Nephron progenitor cell (in vitro differentiated cells): ENCODE measurements at regions not wholly inside any gene's neighbourhood (a gene's known extent, or its start where the extent isn't known, plus 50 kb on each side); places are given as distances from the start of the nearest gene placed in this dataset.

ENCODE experiments used
- DNase-seq: peaks from one replicate; pipeline ENCODE4 v3.0.0; 2021
- H3K27ac Mint-ChIP-seq: 2 replicates; pipeline ENCODE4 v1.8.0; 2021; ENCODE audit warnings: mild to moderate bottlenecking, moderate library complexity, mixed read lengths
- H3K27me3 Mint-ChIP-seq: 2 replicates; pipeline ENCODE4 v1.8.0; 2021; ENCODE audit warnings: mild to moderate bottlenecking, low read depth, mixed read lengths; ENCODE audit not compliant: poor library complexity
- H3K36me3 Mint-ChIP-seq: 2 replicates; pipeline ENCODE4 v1.8.0; 2021; ENCODE audit warnings: low read depth, mixed read lengths
- H3K4me1 Mint-ChIP-seq: 2 replicates; pipeline ENCODE4 v1.8.0; 2021; ENCODE audit warnings: mixed read lengths
- H3K4me3 Mint-ChIP-seq: 2 replicates; pipeline ENCODE4 v1.8.0; 2021; ENCODE audit warnings: mild to moderate bottlenecking, moderate library complexity, mixed read lengths
- H3K9me3 Mint-ChIP-seq: 2 replicates; pipeline ENCODE4 v1.8.0; 2021; ENCODE audit warnings: mild to moderate bottlenecking, moderate library complexity, mixed read lengths
- CTCF ChIP-seq: fragments of 200-600 bp; sonication (generic); IDR thresholded peaks from 2 replicates; pipeline ENCODE4 v1.5.0; 2021; ENCODE audit warnings: antibody characterized with exemption

GRCh38 chr10:20620981-20621380 lies 276.1 kb downstream of the NEBL start:
- DNase-seq: no peak
- Mint-ChIP-seq H3K27ac (no peak overlapping the region), H3K9me3 (no peaks in the 10 kb centered on the region), H3K36me3 (no peaks in the 10 kb centered on the region), H3K27me3 (no peaks in the 10 kb centered on the region), H3K4me3 (no peak overlapping the region), H3K4me1 (peaks cover 14% of the 10 kb centered on the region)
- no peak for TF ChIP-seq CTCF

- Mint-ChIP-seq H3K27me3 (peaks cover 6% of the 10 kb centered on the region), H3K36me3 (no peaks in the 10 kb centered on the region), H3K4me3 (no peak overlapping the region), H3K9me3 (no peaks in the 10 kb centered on the region), H3K27ac (no peak overlapping the region), H3K4me1 (peaks cover 2% of the 10 kb centered on the region)
- TF ChIP-seq CTCF: no peak
- DNase-seq: no peak
These were observed 279.0 kb downstream of the NEBL start for GRCh38 chr10:20618011-20618547.

- Mint-ChIP-seq H3K27ac (no peak overlapping the region), H3K4me1 (no peaks in the 10 kb centered on the region)
- TF ChIP-seq CTCF: no peak
These were observed 279.9 kb downstream of the NEBL start for GRCh38 chr10:20616918-20617810.

GRCh38 chr10:20616056-20616671 lies 280.9 kb downstream of the NEBL start:
- Mint-ChIP-seq H3K4me1 (no peaks in the 10 kb centered on the region), H3K27me3 (peaks cover 6% of the 10 kb centered on the region), H3K9me3 (no peaks in the 10 kb centered on the region), H3K27ac (no peak overlapping the region), H3K4me3 (no peak overlapping the region), H3K36me3 (no peaks in the 10 kb centered on the region)
- no peak for DNase-seq
- TF ChIP-seq CTCF: no peak

More at GRCh38 chr10:20616918-20617810, 279.9 kb downstream of the NEBL start:
- no peak for DNase-seq
- H3K36me3 Mint-ChIP-seq: no peaks in the 10 kb centered on the region
- H3K27me3 Mint-ChIP-seq: peaks cover 6% of the 10 kb centered on the region
- no peak overlapping the region for H3K4me3 Mint-ChIP-seq
- no peaks in the 10 kb centered on the region for H3K9me3 Mint-ChIP-seq

- no peak overlapping the region for H3K4me3 Mint-ChIP-seq
These were observed 281.7 kb downstream of the NEBL start for GRCh38 chr10:20615395-20615794.

More at GRCh38 chr10:20615395-20615794, 281.7 kb downstream of the NEBL start:
- no peak for DNase-seq
- TF ChIP-seq CTCF: no peak
- H3K27me3 Mint-ChIP-seq: peaks cover 6% of the 10 kb centered on the region
- no peaks in the 10 kb centered on the region for H3K4me1 Mint-ChIP-seq
- no peaks in the 10 kb centered on the region for H3K9me3 Mint-ChIP-seq
- H3K36me3 Mint-ChIP-seq: no peaks in the 10 kb centered on the region
- H3K27ac Mint-ChIP-seq: no peak overlapping the region
